A549 (cell line): ENCODE measurements at regions not wholly inside any gene's neighbourhood (a gene's known extent, or its start where the extent isn't known, plus 50 kb on each side); places are given as distances from the start of the nearest gene placed in this dataset.

Experiments
- ATAC-seq, 2 experiments: fragments of 200-7000 bp in 1 of 2; fragments of >200 bp in 1 of 2; cut with Nextera tagmentation in 1 of 2; cut with Tn5 transposase in 1 of 2; 3 replicates each; pipeline versions ENCODE4 v1.8.0 to v1.9.1; 2018 to 2020; ENCODE audit warnings: mild to moderate bottlenecking in 1 of 2, moderate library complexity in 1 of 2
- CTCF ChIA-PET: fragments of 300-600 bp; sonication (Branson Sonifier 250); formaldehyde crosslinking; extraction: SDS; loops from one replicate; lab custom pipeline; 2021; ENCODE audit warnings: antibody characterized with exemption, inconsistent platforms; lab: Yijun Ruan, JAX
- POLR2A ChIA-PET: fragments of 350-600 bp; formaldehyde crosslinking; extraction: SDS; loops from one replicate; lab custom pipeline; 2021; ENCODE audit warnings: antibody characterized with exemption, inconsistent platforms; lab: Yijun Ruan, JAX
- DNase-seq, 2 experiments: peaks; one replicate each; pipeline versions ENCODE4 v3.0.0 to v3.0.0-alpha.2; 2011 to 2016; ENCODE audit warnings: low read depth in 1 of 2, low spot score in 1 of 2
- FAIRE-seq: peaks from 2 replicates; lab custom pipeline; 2011; peaks lifted over from hg19 to GRCh38; lab: Jason Lieb, UNC
- H3K27ac ChIP-seq, 2 experiments: fragments of >200 bp; sonication (Bioruptor Twin); formaldehyde crosslinking; 3 replicates each; pipeline ENCODE4 v1.5.1; 2016 to 2017
- H3K4me1 ChIP-seq: fragments of >200 bp; sonication (Bioruptor Twin); formaldehyde crosslinking; 3 replicates; pipeline ENCODE4 v1.6.1; 2016
- H3K4me2 ChIP-seq: fragments of >200 bp; sonication (Bioruptor Twin); formaldehyde crosslinking; 3 replicates; pipeline ENCODE4 v1.6.1; 2016
- H3K4me3 ChIP-seq: fragments of >200 bp; sonication (Bioruptor Twin); formaldehyde crosslinking; 3 replicates; pipeline ENCODE4 v1.5.1; 2016
- H3K9me3 ChIP-seq: fragments of >200 bp; sonication (Bioruptor Twin); formaldehyde crosslinking; 3 replicates; pipeline ENCODE4 v1.6.1; 2016
- ATOH8 ChIP-seq: fragments of 250-450 bp; sonication (Bioruptor Pico); IDR thresholded peaks from 2 replicates; pipeline ENCODE4 v1.5.0; 2020; ENCODE audit warnings: low read depth, mild to moderate bottlenecking, moderate library complexity
- BCL3 ChIP-seq: fragments of >200 bp; sonication (Bioruptor Twin); formaldehyde crosslinking; IDR thresholded peaks from 3 replicates; pipeline ENCODE4 v1.6.1; 2016
- BHLHE40 ChIP-seq: IDR thresholded peaks from 2 replicates; pipeline ENCODE4 v1.6.1; 2012; ENCODE audit warnings: low read depth, low read length, inconsistent platforms
- CBX2 ChIP-seq: fragments of 200-600 bp; sonication (generic); IDR thresholded peaks from 2 replicates; pipeline ENCODE4 v1.6.1; 2016; ENCODE audit warnings: low read depth, mild to moderate bottlenecking, borderline replicate concordance
- CHD4 ChIP-seq: fragments of 200-600 bp; sonication (generic); IDR thresholded peaks from 2 replicates; pipeline ENCODE4 v1.6.1; 2016; ENCODE audit warnings: antibody characterized with exemption, mild to moderate bottlenecking, borderline replicate concordance
- ELK1 ChIP-seq: fragments of 150-350 bp; IDR thresholded peaks from 2 replicates; pipeline ENCODE4 v1.6.1; 2014; ENCODE audit warnings: low read depth, mild to moderate bottlenecking, low read length
- EP300 ChIP-seq, 2 experiments: fragments of >200 bp; sonication (Bioruptor Twin); formaldehyde crosslinking; IDR thresholded peaks; 2 replicates in 1 of 2; 3 replicates in 1 of 2; pipeline ENCODE4 v1.6.1; 2016 to 2017
- ESRRA ChIP-seq: fragments of 150-350 bp; IDR thresholded peaks from 2 replicates; pipeline ENCODE4 v1.6.1; 2014; ENCODE audit warnings: mild to moderate bottlenecking, low read length, borderline replicate concordance
- FOXS1 ChIP-seq: fragments of 250-450 bp; sonication (Bioruptor Pico); IDR thresholded peaks from 2 replicates; pipeline ENCODE4 v1.5.0; 2020; ENCODE audit warnings: mild to moderate bottlenecking, moderate library complexity
- GATA3 ChIP-seq: IDR thresholded peaks from 2 replicates; pipeline ENCODE4 v1.6.1; 2012; ENCODE audit warnings: borderline replicate concordance
- HDAC2 ChIP-seq: fragments of 200-600 bp; sonication (generic); IDR thresholded peaks from 2 replicates; pipeline ENCODE4 v1.6.1; 2016
- HES2 ChIP-seq: fragments of >200 bp; sonication (Bioruptor Twin); formaldehyde crosslinking; IDR thresholded peaks from 2 replicates; pipeline ENCODE4 v1.6.1; 2016
- HEYL ChIP-seq: fragments of 250-450 bp; sonication (Bioruptor Pico); IDR thresholded peaks from 2 replicates; pipeline ENCODE4 v1.8.0; 2021; ENCODE audit warnings: mild to moderate bottlenecking, moderate library complexity
- HOXB13 ChIP-seq: fragments of 250-450 bp; sonication (Bioruptor Pico); IDR thresholded peaks from 2 replicates; pipeline ENCODE4 v1.5.0; 2020; ENCODE audit warnings: low read depth, mild to moderate bottlenecking, moderate library complexity
- HOXB5 ChIP-seq: fragments of 250-450 bp; sonication (Bioruptor Pico); IDR thresholded peaks from 2 replicates; pipeline ENCODE4 v1.5.0; 2020; ENCODE audit warnings: mild to moderate bottlenecking, moderate library complexity
- JUN ChIP-seq, 2 experiments: fragments of >200 bp; sonication (Bioruptor Twin); formaldehyde crosslinking; IDR thresholded peaks; 2 replicates in 1 of 2; 3 replicates in 1 of 2; pipeline ENCODE4 v1.6.1; 2016 to 2017
- MYC ChIP-seq: IDR thresholded peaks from 2 replicates; pipeline ENCODE4 v1.6.1; 2012; ENCODE audit warnings: mild to moderate bottlenecking, inconsistent platforms, low read length, improper control_type of control experiment, borderline replicate concordance
- PBX3 ChIP-seq: IDR thresholded peaks from 2 replicates; pipeline ENCODE4 v1.6.1; 2012
- POLR2AphosphoS2 ChIP-seq: conservative IDR thresholded peaks from 2 replicates; pipeline ENCODE4 v1.6.1; 2012; ENCODE audit warnings: low read length, improper control_type of control experiment, inconsistent platforms
- RAD21 ChIP-seq, 2 experiments: fragments of >200 bp in 1 of 2; sonication (Bioruptor Twin) in 1 of 2; formaldehyde crosslinking in 1 of 2; IDR thresholded peaks in 1 of 2; conservative IDR thresholded peaks in 1 of 2; 2 replicates in 1 of 2; 3 replicates in 1 of 2; pipeline ENCODE4 v1.6.1; 2012 to 2018; ENCODE audit warnings: inconsistent platforms in 1 of 2
- RARB ChIP-seq: fragments of 250-450 bp; sonication (Bioruptor Pico); IDR thresholded peaks from 2 replicates; pipeline ENCODE4 v1.8.0; 2021; ENCODE audit warnings: mild to moderate bottlenecking, moderate library complexity
- RNF2 ChIP-seq: fragments of 200-600 bp; sonication (generic); IDR thresholded peaks from 2 replicates; pipeline ENCODE4 v1.6.1; 2016; ENCODE audit warnings: low read depth, mild to moderate bottlenecking, antibody characterized with exemption, moderate library complexity, borderline replicate concordance
- SMC3 ChIP-seq: fragments of >200 bp; sonication (Bioruptor Twin); formaldehyde crosslinking; IDR thresholded peaks from 3 replicates; pipeline ENCODE4 v1.6.1; 2018; ENCODE audit warnings: inconsistent platforms
- SREBF2 ChIP-seq: fragments of 450-650 bp; IDR thresholded peaks from 2 replicates; pipeline ENCODE4 v1.6.1; 2014; ENCODE audit warnings: mild to moderate bottlenecking, moderate library complexity
- TFCP2L1 ChIP-seq: fragments of 250-450 bp; sonication (Bioruptor Pico); IDR thresholded peaks from 2 replicates; pipeline ENCODE4 v1.5.0; 2021; ENCODE audit warnings: mild to moderate bottlenecking
- TP53 ChIP-seq: fragments of 250-450 bp; sonication (Bioruptor Pico); IDR thresholded peaks from 2 replicates; pipeline ENCODE4 v1.5.0; 2021; ENCODE audit warnings: mild to moderate bottlenecking, moderate library complexity
- USF2 ChIP-seq: fragments of 450-650 bp; IDR thresholded peaks from 2 replicates; pipeline ENCODE4 v1.6.1; 2014; ENCODE audit warnings: antibody characterized with exemption
- ZNF302 ChIP-seq: fragments of 250-450 bp; sonication (Bioruptor Pico); IDR thresholded peaks from 2 replicates; pipeline ENCODE4 v1.9.0; 2021; ENCODE audit warnings: inconsistent platforms, mild to moderate bottlenecking, moderate library complexity
- WGBS: methylation state at CpG from one replicate; pipeline ENCODE4 v1.1.6; 2017; ENCODE audit errors: missing lambda C conversion rate; 5-methylcytosine and 5-hydroxymethylcytosine counted together

GRCh38 chr3:87122766-87123165 is 104.3 kb upstream of the CHMP2B start:
- no peak for FAIRE-seq
- ChIA-PET CTCF (interaction anchor here (0.6 kb wide), 1 partner anchor 152 kb away, joined by 3 read pairs; no protein-coding TSS in a partner anchor), POLR2A (no interaction called here)
- ATAC-seq = no peak
- Histone ChIP-seq H3K4me1 (no peaks in the 10 kb centered on the region), H3K4me2 (no peak overlapping the region), H3K27ac (no peak overlapping the region), H3K4me3 (no peak overlapping the region), H3K9me3 (no peaks in the 10 kb centered on the region)
- no peak for DNase-seq
- TF ChIP-seq POLR2AphosphoS2 = no peak
- no peak for TF ChIP-seq CBX2
- TF ChIP-seq HEYL (CRISPR knock-in tag) = no peak
- TF ChIP-seq CHD4 = no peak
- no peak for TF ChIP-seq EP300 (IDR thresholded peaks at IDR 0.05)
- TF ChIP-seq JUN (IDR thresholded peaks at IDR 0.05) = no peak
- TF ChIP-seq ELK1 = no peak
- no peak for TF ChIP-seq USF2
- no peak for TF ChIP-seq RARB (CRISPR knock-in tag)
- TF ChIP-seq ATOH8 (CRISPR knock-in tag) = no peak
- TF ChIP-seq TFCP2L1 = no peak
- no peak for TF ChIP-seq PBX3
- no peak for TF ChIP-seq BCL3
- no peak for TF ChIP-seq SMC3
- no peak for TF ChIP-seq MYC
- TF ChIP-seq ZNF302 (CRISPR knock-in tag) = no peak
- TF ChIP-seq HOXB13 (CRISPR knock-in tag) = no peak
- no peak for TF ChIP-seq HDAC2

- FAIRE-seq = no peak
- no peak for ATAC-seq
- DNase-seq = no peak
- CTCF ChIA-PET = no interaction called here
- Histone ChIP-seq H3K4me2 (no peak overlapping the region), H3K4me1 (no peaks in the 10 kb centered on the region), H3K9me3 (no peaks in the 10 kb centered on the region), H3K4me3 (no peak overlapping the region), H3K27ac (no peak overlapping the region)
- TF ChIP-seq FOXS1 (CRISPR knock-in tag) = no peak
- no peak for TF ChIP-seq PBX3
- no peak for TF ChIP-seq HES2
- TF ChIP-seq BHLHE40 = no peak
- no peak for TF ChIP-seq HOXB5 (CRISPR knock-in tag)
- TF ChIP-seq BCL3 = no peak
- no peak for TF ChIP-seq RAD21 (conservative IDR thresholded peaks at IDR 0.05 in 1 of 2, IDR thresholded peaks at IDR 0.05 in 1 of 2)
- TF ChIP-seq TP53 (CRISPR knock-in tag) = no peak
- no peak for TF ChIP-seq SREBF2
- TF ChIP-seq HOXB13 (CRISPR knock-in tag) = no peak
- TF ChIP-seq GATA3 = no peak
- TF ChIP-seq ESRRA = no peak
- no peak for TF ChIP-seq RNF2
- no peak for TF ChIP-seq CHD4
- WGBS = 13% methylated on average over 2 of the region's 2 CpGs
- POLR2A ChIA-PET = no interaction called here
Observed at GRCh38 chr3:87121856-87122255, 105.3 kb upstream of the CHMP2B start.
